HT1080 (cell line): ENCODE measurements at regions not wholly inside any gene's neighbourhood (a gene's known extent, or its start where the extent isn't known, plus 50 kb on each side); places are given as distances from the start of the nearest gene placed in this dataset.
"Not testable (repeated sequence)": the region's sequence is repeated elsewhere in the genome, so short reads cannot be mapped to it uniquely, and the experiment has no call there.

Source experiments
- DNase-seq: peaks from one replicate; pipeline ENCODE4 v3.0.0-alpha.2; 2015; ENCODE audit warnings: low read depth

DNA sequence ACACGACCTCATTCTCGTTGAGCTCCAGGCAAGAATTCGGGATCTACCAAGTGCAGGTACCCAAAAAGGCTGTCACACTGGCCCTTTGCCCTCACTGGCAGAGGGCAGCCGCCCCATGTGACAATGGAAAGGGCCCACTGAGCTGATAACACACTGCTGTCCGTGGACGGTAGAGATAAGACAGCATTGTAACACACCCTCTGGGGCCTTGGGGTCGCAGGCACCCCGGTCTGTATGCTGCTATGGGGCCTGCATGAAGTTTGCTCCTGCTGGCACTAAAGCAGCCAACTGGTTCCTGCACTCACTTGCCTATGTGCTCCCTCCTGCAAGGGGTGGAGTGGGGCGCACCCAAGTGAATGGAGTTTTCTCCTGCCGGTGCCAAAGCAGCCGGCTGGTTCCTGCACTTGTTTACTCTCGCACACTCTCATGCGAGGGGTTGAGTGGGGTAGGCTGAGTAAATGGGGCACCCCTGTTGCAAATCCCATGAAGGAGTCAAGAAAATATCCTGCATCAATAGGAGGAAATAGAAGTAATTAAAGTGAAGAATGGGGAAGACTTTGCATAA lies 477.9 kb downstream of the ATP23 start:
- DNase-seq, result no peak

DNA sequence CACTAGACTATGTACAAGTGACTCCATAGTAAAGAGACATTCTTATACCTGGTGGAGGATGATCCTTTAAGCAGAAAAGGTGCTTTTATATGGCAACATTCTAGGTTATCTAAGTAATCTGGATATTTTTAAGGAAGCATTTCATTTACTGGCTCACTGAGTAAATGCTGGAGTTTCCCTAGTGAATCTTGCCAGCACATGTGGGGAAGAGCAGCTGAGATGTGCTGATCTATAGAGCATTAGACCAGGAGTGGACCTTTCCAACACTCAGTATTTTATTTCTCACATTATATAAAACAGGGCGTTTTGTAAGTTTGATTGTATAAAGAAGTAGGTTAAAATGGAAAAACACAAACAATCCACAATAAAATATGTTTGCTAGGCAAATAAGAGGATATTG lies 478.5 kb downstream of the ATP23 start:
- DNase-seq, result no peak

DNA sequence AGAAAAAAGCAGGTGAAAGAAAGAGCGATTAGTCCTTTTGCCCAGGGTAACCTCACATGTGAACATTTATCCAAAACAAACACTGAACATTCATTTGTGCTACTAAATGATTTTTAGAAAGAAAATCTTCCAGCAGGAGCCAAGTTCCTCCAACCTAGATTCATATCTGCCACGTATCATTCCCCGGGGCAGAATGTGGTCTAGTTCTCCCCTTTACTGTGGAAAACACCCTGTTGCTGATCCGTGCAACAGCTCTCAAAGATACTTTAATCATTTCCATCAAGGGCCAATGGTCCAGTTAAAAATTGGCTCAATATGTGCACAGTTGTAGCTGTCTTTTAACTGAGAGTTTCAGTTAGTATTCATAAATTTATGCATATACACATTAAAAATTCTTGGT lies 479.1 kb downstream of the ATP23 start:
- DNase-seq, result no peak

DNA sequence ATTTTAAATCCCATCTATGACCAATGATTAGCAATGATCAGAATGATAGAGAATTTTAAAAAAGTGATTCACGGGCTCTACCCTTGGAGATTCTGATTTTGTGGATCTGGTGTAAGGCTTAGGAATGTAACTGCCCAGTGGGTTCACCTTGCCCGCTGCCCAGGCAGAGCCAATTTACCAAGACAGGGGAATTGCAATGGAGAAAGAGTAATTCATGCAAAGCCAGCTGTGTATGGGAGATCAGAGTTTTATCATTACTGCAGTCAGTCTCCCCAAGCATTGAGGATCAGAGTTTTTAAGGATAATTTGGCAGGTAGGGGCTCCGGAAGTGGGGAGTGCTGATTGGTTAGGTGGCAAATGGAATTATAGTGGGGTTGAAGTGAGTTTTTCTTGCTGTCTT lies 480.6 kb downstream of the ATP23 start:
- no peak for DNase-seq

DNA sequence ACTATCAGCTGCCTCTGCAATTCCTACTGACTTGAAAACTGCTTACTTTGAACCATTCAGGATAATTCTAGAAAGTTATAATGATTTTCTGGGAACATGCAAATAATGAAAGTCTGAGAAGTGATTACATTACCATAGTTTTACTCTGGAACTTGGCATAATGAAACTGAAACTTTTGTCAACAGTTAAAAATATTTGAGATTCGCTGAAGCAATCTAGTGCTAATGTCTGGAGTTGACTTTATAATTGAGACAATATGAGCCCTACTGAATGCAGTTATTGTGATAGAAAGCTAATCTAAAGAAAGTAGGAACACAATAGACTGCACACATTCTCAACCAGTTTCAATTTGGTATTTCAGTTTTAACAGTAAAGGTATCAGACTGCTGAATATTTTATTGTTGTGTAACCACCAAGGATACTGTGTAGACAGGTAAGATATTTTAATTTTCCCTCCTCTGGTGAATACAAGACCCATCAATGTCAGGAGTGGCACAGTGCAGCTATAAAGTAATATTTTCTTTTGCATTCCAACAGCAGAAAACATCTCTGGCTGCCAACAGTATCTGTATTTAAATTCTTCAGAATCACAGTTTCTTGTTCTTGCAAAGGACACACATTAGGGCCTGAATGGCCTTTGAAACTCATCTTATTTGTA lies 483.5 kb downstream of the ATP23 start:
- DNase-seq, result no peak

DNA sequence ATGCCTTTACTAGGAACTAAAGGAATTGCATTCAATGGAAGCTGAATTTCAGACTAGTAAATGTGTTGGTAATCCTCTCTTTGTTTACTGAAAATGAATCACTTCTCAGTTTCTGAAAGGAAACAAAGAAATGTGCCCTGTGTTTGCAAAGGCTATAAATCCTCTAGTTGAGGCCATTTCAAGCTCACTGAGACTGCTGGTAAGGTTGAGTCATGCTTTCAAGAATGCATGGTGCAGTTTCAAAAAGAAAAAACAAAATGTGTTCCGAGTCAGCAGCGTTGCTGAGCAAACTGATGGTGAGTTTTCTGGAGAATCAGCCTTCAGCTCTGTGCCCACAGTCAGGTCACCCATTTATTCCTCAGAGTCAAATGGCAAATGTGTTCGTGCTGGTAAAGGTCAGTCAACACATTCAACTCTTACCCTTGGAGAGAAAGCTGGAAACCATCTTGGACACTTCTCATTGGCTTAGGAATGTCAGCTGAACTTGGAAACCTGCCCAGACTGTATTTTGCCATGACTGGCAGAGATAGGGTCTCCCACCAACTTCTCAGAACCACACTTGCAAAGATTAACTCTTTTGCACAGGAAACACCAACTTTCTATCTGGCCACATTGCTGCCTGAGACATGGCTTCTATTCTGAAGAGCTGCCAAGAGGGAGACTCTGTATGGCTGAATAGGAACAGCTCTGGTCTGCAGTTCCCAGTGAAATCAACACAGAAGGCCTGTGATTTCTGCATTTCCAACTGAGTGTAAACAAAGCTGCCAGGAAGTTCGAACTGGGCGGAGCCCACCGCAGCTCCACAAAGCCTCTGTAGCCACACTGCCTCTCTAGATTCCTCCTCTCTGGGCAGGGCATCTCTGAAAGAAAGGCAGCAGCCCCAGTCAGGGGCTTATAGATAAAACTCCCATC lies 484.4 kb downstream of the ATP23 start:
- DNase-seq, result peak; percentile 90

DNA sequence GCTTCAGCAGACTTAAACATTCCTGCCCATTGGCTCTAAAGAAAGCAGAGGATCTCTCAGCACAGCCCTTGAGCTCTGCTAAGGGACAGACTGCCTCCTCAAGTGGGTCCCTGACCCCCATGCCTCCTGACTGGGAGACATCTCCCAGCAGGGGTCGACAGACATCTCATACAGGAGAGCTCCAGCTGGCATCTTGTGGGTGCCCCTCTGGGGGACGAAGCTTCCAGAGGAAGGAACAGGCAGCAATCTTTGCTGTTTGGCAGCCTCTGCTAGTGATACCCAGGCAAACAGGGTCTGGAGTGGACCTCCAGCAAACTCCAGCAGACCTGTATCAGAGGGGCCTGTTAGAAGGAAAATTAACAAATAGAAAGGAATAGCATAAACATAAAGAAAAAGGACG lies 485.1 kb downstream of the ATP23 start:
- not testable (repeated sequence) for DNase-seq

DNA sequence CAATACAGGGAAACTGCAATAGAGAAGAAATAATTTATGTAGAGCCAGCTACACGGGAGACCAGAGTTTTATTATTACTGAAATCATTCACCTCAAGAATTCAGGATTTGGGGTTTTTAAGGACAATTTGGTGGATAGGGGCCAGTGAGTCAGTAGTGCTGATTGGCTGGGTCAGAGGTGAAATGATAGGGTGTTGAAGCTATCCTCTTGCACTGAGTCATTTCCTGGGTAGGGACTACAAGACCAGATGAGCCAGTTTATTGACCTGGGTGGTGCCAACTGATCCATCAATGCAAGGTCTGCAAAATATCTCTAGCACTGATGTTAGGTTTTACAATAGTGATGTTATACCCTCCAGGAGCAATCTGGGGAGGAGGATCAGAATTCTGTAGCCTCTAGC lies 486.3 kb downstream of the LRIG3 start:
- peak; percentile 74 for DNase-seq

DNA sequence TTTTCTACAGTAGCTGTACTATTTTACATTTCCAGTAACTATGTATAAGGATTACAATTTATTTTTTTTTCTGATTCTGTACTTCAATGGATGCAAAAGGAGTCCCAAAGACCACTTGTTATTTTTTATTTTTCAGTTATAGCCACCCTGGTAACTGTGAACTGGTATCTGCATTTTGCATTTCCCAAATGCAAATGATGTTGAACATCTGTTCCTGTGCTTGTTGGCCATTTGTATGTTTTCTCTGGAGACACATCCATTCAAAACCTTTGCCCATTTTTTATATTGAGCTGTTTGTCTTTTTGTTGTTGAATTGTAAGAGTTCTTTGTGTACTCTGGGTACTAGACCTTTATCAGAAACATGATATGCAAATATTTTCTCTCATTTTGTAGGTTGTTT lies 485.6 kb downstream of the LRIG3 start:
- DNase-seq, result no peak

DNA sequence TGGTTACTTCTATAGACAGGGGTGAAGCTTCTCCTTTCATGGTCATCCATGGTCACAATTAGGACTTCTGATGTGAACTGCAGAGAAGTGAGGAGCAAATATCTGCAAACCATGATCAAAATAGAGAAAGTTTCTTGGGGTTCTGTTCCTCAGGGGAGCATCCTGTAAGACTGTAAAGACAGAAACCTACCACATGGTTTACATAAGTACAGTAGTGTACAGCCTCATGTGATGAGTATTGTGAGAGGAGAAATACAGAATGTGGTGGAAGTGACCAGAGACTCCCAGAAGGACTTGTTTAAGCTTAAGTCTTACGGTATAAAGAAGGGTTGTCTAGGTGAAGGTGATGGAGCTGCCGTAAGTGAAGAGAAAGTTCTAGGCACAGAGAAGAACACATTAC lies 484.7 kb downstream of the LRIG3 start:
- no peak for DNase-seq

DNA sequence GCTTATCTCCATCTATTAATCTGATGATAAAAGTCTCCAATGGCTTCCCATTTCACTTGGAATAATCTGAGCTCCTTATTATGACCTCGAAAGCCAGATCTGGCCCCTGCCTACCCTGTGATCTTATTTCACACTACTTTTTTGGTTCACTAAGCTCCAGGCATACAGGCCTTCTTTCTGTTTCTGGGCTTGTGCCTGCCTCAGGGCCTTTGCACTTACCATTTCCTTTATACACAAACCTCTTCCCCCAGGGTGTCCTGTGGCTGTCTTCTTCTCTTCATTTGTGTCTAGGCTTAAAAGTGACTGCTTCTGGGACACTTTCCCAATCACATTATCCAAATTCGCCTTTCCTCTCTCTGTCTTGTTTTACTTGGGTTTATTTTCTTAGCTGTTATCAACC lies 478.8 kb downstream of the LRIG3 start:
- DNase-seq, result no peak

DNA sequence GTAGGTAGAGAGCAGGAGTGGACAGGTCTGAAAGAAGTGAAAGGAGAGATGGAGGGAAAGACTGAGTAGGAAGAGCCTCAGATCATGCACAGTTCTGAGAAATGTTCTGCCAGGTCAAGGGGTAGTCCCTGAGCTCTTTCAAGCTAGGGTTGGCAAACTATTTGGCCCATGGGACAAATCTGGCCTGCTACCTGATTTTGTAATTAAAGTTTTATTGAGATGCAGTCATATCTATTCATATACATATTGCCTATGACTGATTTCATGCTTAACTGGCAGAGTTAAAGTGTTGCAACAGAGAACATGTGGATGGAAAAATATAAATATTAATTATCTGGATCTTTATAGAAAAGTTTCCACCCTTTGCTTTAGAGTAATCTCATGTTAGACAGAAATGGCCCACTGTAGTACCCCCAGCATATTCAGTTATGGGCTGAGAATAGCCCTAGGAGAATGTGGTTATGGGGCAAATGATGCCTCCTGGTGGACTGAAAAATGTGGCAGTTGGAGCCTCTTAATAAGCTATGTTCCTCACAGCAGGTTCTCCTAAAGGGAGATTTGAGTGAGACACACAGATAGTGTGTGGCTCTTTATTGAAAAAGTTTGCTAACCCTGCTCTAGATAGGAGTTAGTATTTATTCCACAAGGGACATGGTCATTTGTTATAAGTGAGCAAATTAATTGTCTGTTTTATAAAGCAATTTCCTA lies 476.9 kb downstream of the LRIG3 start:
- DNase-seq, result peak; percentile 36

DNA sequence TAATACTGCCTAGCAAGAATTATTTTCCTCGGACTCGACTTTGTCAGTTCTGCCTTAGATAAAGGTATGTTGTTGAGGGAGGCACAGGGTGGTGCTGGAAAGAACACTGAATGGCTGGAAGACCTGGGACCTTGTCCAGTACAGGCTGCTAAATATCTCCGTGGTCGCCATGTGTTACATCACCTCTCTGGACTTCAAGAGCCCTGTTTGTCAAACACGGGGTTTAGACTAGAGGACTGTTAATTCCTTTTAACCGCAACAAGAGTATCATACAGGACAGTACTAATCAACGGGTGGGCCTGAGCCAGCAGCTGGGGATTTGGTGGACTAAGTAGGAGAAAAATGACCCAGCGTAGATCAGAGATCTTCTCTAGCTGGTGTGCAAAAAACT lies 476.3 kb downstream of the LRIG3 start:
- DNase-seq, result no peak

DNA sequence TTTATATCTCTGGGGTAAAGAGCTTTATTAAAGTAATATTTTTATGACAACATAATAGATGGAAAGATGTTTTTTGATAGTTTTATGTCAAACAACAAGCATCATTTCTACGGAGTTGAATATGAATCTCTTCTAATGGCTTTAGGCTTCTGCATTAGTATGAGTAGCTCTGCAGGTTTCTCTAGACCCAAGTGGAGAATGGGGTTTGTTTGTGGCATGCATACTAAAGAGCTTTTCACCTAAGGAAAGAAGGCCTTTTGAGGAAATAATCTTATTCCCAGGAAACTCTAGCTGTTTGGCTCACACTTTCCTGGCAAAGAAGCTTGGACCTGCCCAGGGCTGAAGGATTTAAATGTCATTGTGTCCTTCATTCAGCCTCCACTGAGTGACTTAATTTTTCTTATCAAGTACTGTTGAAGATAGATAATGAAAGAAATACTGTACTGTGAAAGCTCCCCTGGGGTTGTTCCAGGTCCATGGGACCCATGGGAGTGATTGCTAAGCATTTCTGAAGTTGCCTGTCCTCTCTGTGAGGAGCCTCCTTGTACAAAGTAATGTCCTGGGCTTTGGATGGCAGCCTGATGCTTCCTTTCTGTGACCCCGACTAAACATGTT lies 469.3 kb downstream of the LRIG3 start:
- DNase-seq, result no peak

DNA sequence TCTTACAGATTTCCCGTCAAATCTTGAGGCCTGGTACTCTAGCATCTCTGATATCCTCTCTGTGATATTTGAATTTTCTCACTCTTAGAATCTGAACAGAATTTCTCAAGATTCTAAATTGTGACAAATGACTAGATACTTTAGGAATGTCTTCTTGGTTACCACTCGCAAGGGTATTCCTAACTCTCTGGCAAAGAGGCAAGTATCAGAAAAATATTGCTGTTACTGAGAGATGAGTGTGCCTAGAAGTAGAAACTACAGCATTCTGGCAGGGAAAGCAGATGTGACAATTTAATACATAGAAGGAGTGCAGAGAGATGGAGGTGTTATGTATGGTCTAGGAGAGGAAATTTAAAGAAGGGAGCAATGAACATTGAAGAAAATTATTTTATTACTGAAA lies 467.8 kb downstream of the LRIG3 start:
- no peak for DNase-seq

DNA sequence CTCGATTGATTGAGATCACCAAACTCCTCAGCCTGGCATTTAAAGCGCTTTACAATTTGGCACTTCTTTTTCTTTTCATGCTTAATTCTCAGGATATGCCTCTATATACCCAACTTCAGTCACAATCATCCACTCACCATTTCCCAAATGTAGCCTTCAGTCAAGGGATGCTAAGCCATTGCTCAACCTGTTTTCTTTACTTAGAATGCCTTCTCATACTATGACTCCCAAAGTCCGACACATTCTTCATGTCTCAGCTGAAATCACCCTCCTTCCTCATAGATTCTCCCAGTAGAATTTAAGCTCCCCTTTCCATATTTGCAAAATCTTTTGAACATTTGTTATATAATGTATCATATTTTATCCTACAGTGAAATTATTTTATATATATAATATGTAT lies 467.0 kb downstream of the LRIG3 start:
- DNase-seq, result no peak

DNA sequence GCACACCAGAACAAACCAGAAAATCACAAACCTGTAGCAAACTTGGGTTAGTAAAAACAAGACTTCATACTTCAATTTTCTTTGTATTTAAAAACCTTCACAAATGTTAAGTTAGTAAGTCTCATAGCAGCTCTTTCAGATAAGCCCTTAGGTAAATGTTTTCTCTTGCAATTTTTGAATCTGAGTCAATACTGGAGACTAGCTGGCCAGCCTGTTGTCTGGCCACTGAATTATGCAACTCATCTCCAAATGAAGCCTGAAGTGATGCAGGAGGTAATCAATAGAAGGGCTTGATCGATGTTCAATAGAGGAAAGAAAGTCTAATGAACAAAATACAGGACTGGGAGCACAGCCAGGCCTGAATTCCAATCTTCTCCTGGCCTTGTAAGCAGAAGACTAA lies 465.2 kb downstream of the LRIG3 start:
- no peak for DNase-seq

DNA sequence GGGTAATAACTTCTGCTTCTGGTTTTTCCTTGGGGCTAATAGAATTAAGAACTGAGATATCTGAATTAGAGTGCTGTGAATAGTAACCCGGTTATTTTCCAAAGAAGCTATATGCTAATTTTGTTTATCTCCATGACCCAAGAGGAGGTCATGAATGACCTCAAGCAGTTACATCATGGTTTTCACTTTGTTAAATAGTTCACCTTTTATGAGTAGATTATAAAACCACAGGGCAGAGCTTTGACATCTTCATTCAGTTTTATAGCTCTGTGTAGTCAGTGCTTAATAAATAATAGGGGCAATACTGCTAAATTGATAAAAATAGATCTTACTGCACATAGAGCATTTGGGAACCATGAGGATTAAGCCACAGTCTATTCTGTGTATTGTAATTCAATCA lies 462.2 kb downstream of the LRIG3 start:
- no peak for DNase-seq

DNA sequence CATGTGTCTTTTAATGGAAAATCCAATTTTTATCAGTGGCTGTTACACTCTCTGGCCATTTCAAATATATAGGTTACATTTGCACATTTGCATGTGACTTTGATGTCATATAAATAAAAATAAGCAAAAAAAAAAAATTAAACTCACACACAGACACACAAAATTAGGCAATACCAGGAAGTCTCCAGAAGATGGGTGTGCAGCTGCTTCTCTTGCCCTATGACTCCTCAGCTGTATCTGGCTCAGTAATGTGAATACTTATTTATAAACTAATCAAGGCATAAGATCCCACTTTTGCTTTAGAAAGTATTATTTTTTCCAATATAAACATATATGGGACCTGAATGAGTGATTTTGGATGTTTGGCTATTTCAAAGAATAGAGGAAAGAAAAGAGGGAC lies 461.1 kb downstream of the LRIG3 start:
- no peak for DNase-seq

DNA sequence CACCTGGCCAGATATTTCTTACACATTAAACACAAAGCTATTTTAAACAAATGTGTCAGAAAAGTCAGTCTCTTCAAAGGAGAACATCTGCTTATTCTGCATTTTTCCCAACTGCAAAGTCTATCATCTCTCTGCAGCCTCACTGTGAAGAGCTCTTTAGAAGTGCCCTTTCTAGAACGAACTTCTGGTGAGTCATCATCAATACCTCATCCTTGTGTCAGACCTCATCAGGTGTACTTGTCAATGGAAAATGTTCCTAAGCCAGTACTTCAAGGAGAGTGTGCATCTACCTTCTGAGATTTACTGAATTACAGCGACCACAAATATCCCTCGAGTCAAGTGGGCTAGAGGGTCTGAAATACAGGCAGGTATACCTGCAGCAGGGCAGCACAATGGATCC lies 457.3 kb downstream of the LRIG3 start:
- DNase-seq, result no peak

DNA sequence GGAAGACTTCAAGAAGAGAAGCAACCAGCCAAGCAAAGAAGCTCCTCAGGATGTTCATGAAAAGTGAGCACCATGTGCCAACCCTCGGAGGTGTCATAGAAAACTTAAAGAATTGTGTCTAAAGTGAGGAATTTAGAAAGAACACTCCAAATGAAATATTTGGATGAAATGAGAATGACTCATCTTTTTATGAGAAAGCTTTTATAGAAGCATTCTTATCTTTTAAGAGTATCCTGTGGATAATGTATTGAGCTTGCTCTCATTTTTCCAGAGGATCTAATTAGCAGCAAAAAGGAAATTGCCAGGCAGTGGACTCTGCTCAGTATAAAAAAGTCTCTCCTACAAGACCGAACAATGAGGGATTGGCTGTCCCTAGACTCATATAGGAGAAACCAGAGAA lies 454.9 kb downstream of the LRIG3 start:
- no peak for DNase-seq
